GM10266 (cell line): ENCODE measurements at regions not wholly inside any gene's neighbourhood (a gene's known extent, or its start where the extent isn't known, plus 50 kb on each side); places are given as distances from the start of the nearest gene placed in this dataset.

Experiments
- DNase-seq: peaks from one replicate; pipeline ENCODE4 v3.0.0; 2012; ENCODE audit errors: extremely low spot score
- CTCF ChIP-seq: IDR thresholded peaks from 2 replicates; pipeline ENCODE4 v1.5.1; 2012; ENCODE audit warnings: mild to moderate bottlenecking, low read depth; ENCODE audit not compliant: control insufficient read depth, insufficient read depth; ENCODE audit errors: missing control alignments

DNA sequence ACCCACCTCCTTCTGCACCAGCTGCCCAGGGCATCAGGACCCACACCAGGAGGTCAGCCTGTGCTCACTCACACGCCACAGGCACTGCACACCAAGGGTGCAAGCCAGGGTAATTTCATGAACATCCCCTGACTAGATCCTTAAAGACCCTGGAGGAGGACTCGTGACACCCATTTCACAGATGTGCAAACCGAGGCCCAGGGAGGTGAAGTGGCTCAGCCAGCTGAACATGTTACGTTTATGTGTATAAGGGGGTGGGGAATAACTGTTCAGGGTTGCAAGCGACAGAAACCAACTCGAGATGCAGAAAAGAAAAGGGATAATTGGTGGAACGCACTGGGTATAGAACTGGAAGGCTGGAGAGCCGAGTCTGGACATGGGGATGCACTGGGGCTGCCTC is 138.1 kb upstream of the FOXF1 start:
- no peak for DNase-seq
- no peak for TF ChIP-seq CTCF

- no peak for TF ChIP-seq CTCF
- no peak for DNase-seq
Measured at GRCh38 chr16:86373276-86373901, 136.9 kb upstream of the FOXF1 start.

DNA sequence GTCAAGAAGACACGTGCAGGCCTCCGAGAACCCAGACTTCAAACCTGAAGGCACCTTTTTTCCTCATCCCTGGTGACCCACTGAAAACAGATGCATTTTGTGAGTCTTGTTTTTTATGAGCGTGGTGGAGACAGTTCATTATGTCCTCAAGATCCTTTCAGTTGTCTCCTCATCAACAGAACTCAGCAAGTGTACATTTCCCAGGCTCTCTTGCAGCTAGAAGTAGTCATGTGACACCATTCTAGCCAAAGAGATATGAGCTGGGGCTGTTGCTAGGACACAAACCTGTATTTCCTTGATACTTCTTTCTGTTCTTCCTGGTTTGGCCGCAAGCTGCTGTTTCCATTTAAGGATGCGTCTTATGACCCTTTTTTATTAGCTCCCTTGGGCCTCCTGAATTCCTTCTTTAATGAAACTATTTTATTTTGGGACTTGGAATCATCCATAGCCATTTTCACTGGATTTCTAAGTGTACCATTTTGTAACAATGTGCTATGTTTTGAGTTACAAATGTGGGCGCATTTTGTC is 135.7 kb upstream of the FOXF1 start:
- DNase-seq, result no peak
- TF ChIP-seq CTCF, result no peak

DNA sequence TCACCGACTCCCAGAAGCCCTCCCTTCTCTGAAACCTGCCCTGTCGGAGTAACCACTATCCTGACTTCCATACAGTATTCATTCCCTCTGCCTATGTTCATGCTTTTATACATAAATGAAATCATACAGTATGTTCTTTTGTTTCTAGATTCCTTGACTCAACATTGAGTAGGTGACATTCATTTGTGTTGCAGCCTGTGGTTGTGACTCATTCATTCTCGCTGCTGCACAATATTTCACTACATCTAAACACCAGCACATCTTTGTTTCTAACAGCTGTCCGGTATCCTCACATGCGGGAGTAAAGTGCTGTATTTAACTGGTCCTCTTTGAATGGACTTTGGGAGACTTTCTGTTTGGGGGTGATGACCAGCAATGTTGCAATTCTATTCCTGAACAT is 135.0 kb upstream of the FOXF1 start:
- no peak for DNase-seq
- no peak for TF ChIP-seq CTCF

DNA sequence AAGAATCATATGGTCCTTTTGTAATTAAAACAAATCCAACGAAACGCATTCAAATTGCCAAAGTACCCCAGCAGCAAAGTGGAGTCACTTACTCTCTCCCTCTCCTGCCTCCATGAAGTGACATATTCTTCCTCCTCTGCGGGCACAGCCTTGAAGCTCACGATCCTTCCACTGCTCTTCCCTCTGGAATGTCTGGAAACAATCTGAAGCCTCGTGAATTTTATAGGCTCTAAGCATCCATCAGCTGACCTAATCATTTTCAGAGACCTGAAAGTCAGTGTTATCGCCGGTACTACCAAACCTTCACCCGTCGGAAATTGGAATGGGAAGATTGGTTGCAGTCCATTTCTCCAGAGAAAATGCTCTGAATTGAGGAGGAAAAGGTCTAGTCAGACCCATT is 134.5 kb upstream of the FOXF1 start:
- no peak for DNase-seq
- no peak for TF ChIP-seq CTCF

DNA sequence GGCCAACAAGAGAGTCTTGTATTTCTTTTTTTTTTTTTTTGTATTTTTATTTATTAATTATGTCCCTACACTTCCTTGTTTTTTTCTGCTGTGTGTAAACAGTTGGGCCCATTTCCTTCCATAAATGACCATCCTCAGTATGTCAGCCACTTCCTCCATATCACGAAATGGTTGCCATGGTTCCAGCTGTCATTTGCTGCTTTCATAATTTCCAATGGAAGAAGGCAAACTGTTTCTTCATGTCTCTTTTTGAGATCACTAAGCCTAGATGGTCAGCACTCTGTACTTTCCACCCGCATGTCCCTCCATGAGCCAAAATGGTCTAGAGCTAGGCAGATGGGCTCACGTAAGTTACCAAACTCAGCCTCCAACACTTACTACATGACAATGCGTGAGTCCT is 133.5 kb upstream of the FOXF1 start:
- no peak for TF ChIP-seq CTCF
- no peak for DNase-seq

- no peak for DNase-seq
- no peak for TF ChIP-seq CTCF
Measured at GRCh38 chr16:86377251-86378022, 132.9 kb upstream of the FOXF1 start.
